ENCODE measurements at regions not wholly inside any gene's neighbourhood (a gene's known extent, or its start where the extent isn't known, plus 50 kb on each side); places are given as distances from the start of the nearest gene placed in this dataset.
A peak's percentile ranks its signal among the peaks of the same experiment; 100 is the strongest.

DNA sequence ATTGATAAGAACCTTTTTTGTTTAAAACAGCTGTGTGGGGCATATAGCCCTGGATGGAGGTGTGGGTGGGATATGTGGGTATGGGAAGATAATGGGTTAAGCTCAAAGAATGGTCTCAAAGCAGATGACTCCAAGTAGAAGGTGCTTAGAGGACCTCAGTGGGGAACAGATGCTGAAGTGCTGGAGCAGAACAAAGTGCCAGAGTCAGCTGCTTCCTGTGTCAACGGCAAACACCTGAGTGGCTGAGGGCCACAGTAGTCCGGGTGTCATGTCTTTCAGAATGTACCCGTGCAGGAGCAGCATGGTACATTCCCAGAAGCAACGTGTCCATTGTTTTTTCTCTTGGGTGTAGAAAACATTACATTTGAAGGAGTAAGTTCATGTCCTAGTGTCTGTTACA lies 210.6 kb downstream of the CCNG2 start:
- Histone ChIP-seq H3K27me3 (ENCODE audit: insufficient read depth, insufficient read length) (no peaks in the 10 kb centered on the region), H3K9ac (ENCODE audit: insufficient read length, low read depth) (no peak overlapping the region), H3K4me3 (ENCODE audit: insufficient read length, low read depth) (no peak overlapping the region), H3K4me1 (ENCODE audit: insufficient read depth, insufficient read length) (no peaks in the 10 kb centered on the region), H3K9me3 (ENCODE audit: insufficient read depth, low read length) (no peaks in the 10 kb centered on the region), H3K36me3 (ENCODE audit: insufficient read depth, insufficient read length, low read length) (no peaks in the 10 kb centered on the region)
- DNase-seq (ENCODE audit: low read depth, low spot score), result no peak
- no peak for TF ChIP-seq ZNF274 (IDR thresholded peaks at IDR 0.05; ENCODE audit: low read depth, low read length)
- TF ChIP-seq SUZ12 (IDR thresholded peaks at IDR 0.05; ENCODE audit: extremely low read depth, insufficient read depth, insufficient read length), result no peak
- TF ChIP-seq YY1 (IDR thresholded peaks at IDR 0.05; ENCODE audit: insufficient read depth, insufficient read length), result no peak

DNA sequence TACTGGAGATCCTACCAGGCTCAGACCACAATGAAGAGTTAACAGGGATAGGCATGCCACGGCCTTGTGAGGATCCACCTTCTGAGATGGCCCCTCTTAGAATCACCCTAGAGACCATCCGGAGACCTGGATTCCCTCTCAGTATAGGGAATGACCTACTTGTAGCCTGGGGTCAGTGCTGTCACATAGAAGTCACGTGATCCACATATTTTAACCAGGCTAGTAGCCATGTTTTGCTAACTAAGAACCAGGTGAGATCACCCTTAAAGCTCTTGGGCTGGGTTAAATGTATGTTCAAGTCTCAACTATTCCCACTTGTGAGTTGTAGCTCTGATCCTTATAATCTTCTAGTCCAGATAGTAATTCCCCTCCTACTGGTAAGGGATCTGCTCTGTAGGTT lies 215.4 kb downstream of the CCNG2 start:
- no peak for TF ChIP-seq YY1 (IDR thresholded peaks at IDR 0.05; ENCODE audit: insufficient read depth, insufficient read length)
- TF ChIP-seq ZNF274 (IDR thresholded peaks at IDR 0.05; ENCODE audit: low read depth, low read length), result no peak
- no peak for TF ChIP-seq SUZ12 (IDR thresholded peaks at IDR 0.05; ENCODE audit: extremely low read depth, insufficient read depth, insufficient read length)
- Histone ChIP-seq H3K36me3 (ENCODE audit: insufficient read depth, insufficient read length, low read length) (no peaks in the 10 kb centered on the region), H3K4me1 (ENCODE audit: insufficient read depth, insufficient read length) (no peaks in the 10 kb centered on the region), H3K4me3 (ENCODE audit: insufficient read length, low read depth) (no peak overlapping the region), H3K9me3 (ENCODE audit: insufficient read depth, low read length) (no peaks in the 10 kb centered on the region), H3K27me3 (ENCODE audit: insufficient read depth, insufficient read length) (no peaks in the 10 kb centered on the region), H3K9ac (ENCODE audit: insufficient read length, low read depth) (no peak overlapping the region)
- DNase-seq (ENCODE audit: low read depth, low spot score), result no peak

DNA sequence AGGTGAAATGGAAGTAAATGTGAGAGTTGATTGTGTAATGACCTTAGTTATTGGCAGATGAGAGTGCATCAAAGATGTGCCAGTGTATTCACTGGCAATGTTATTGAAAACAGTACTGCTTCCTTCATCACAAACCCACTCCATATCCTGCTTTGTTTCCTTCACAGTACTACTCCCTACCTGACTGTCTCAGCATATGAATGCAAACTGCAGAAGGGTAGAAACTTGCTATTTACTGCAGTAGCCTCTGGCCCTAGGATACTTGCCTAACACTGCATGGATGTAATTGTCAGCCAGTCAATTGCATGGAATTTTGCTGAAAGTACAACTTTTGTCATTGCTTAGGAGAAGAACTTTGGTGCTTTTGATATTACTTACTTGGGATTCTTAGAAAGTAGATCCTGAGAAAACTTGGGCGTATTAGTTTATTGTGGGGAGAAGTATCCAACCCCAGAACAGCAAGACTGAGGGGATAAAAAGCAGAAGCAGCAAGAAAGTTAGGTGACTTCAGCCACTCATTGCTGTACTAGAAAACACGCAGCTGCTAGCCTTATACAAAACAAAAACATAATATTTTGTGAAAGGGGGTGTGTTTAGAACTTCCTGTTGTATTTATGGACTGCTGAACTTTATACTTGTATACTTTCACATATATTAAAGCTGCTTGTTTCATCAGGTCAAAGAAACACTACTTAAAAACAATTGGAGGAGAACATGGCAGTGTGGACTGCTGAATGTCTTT lies 219.0 kb downstream of the CCNG2 start:
- no peak overlapping the region for H3K9ac ChIP-seq (ENCODE audit: insufficient read length, low read depth)
- no peak for TF ChIP-seq SUZ12 (IDR thresholded peaks at IDR 0.05; ENCODE audit: extremely low read depth, insufficient read depth, insufficient read length)
- no peak for TF ChIP-seq ZNF274 (IDR thresholded peaks at IDR 0.05; ENCODE audit: low read depth, low read length)
- TF ChIP-seq YY1 (IDR thresholded peaks at IDR 0.05; ENCODE audit: insufficient read depth, insufficient read length), result no peak
- no peaks in the 10 kb centered on the region for H3K27me3 ChIP-seq (ENCODE audit: insufficient read depth, insufficient read length)
- DNase-seq (ENCODE audit: low read depth, low spot score), result no peak
- no peaks in the 10 kb centered on the region for H3K36me3 ChIP-seq (ENCODE audit: insufficient read depth, insufficient read length, low read length)
- no peaks in the 10 kb centered on the region for H3K9me3 ChIP-seq (ENCODE audit: insufficient read depth, low read length)
- no peaks in the 10 kb centered on the region for H3K4me1 ChIP-seq (ENCODE audit: insufficient read depth, insufficient read length)
- no peak overlapping the region for H3K4me3 ChIP-seq (ENCODE audit: insufficient read length, low read depth)

GRCh38 chr4:77376788-77377460 lies 219.9 kb downstream of the CCNG2 start:
- DNase-seq (ENCODE audit: low read depth, low spot score), result no peak
- H3K9me3 ChIP-seq (ENCODE audit: insufficient read depth, low read length), result no peaks in the 10 kb centered on the region
- no peaks in the 10 kb centered on the region for H3K27me3 ChIP-seq (ENCODE audit: insufficient read depth, insufficient read length)
- no peak overlapping the region for H3K9ac ChIP-seq (ENCODE audit: insufficient read length, low read depth)
- no peaks in the 10 kb centered on the region for H3K4me1 ChIP-seq (ENCODE audit: insufficient read depth, insufficient read length)
- TF ChIP-seq YY1 (IDR thresholded peaks at IDR 0.05; ENCODE audit: insufficient read depth, insufficient read length) (no peak), ZNF274 (IDR thresholded peaks at IDR 0.05; ENCODE audit: low read depth, low read length) (no peak)
- H3K36me3 ChIP-seq (ENCODE audit: insufficient read depth, insufficient read length, low read length), result no peaks in the 10 kb centered on the region
- no peak overlapping the region for H3K4me3 ChIP-seq (ENCODE audit: insufficient read length, low read depth)

- Histone ChIP-seq H3K4me1 (ENCODE audit: insufficient read depth, insufficient read length) (no peaks in the 10 kb centered on the region), H3K9ac (ENCODE audit: insufficient read length, low read depth) (no peak overlapping the region), H3K36me3 (ENCODE audit: insufficient read depth, insufficient read length, low read length) (no peaks in the 10 kb centered on the region)
Observed at GRCh38 chr4:77384094-77384493, 221.5 kb upstream of the CXCL13 start.

DNA sequence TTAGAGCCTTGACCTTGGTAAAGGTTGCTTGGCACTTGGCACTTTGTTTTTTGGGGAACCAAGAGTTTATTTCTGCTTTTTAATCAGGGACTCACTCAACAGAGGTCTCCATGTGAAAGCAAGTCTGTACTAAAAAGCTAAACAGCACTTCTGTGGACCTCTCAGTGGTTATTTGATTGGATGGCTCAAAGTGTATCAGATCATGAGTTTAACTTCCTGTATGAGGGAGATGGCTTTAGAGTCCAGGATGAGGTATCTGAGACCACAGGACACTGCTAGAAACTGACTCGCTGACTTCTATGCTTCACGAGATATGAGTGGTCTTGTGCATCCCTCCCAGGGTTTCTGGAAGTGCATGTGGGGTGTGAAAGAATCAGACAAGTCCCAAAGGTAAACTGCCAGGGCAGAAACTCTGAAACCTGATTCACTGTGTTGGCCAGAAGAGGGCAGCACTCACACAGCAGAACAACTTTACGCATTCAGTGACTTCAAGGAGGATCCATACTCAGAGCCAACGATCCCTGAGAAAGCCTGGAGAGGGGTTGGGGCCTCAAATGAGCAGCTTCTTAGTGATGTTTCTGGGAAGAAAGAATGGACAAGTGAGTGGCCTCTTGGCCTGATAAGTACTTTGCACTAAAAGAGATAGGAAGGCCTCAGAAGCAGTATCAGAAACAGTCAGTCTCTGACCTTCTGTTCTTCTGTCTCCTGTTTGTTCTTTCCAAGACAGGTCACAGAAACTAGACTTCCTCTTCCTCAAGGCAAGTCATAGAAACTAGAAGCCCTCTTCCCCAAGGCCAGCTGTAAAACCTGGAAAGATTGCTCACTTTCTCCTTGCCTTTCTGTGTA lies 220.3 kb upstream of the CXCL13 start:
- H3K36me3 ChIP-seq (ENCODE audit: insufficient read depth, insufficient read length, low read length), result no peaks in the 10 kb centered on the region
- H3K4me3 ChIP-seq (ENCODE audit: insufficient read length, low read depth), result no peak overlapping the region
- H3K9ac ChIP-seq (ENCODE audit: insufficient read length, low read depth), result no peak overlapping the region
- peak; percentile 51 for DNase-seq (ENCODE audit: low read depth, low spot score)
- H3K4me1 ChIP-seq (ENCODE audit: insufficient read depth, insufficient read length), result no peaks in the 10 kb centered on the region
- TF ChIP-seq ZNF274 (IDR thresholded peaks at IDR 0.05; ENCODE audit: low read depth, low read length) (no peak), SUZ12 (IDR thresholded peaks at IDR 0.05; ENCODE audit: extremely low read depth, insufficient read depth, insufficient read length) (no peak), YY1 (IDR thresholded peaks at IDR 0.05; ENCODE audit: insufficient read depth, insufficient read length) (no peak)
- H3K27me3 ChIP-seq (ENCODE audit: insufficient read depth, insufficient read length), result no peaks in the 10 kb centered on the region
- no peaks in the 10 kb centered on the region for H3K9me3 ChIP-seq (ENCODE audit: insufficient read depth, low read length)

More at GRCh38 chr4:77384094-77384493, 221.5 kb upstream of the CXCL13 start:
- Histone ChIP-seq H3K9me3 (ENCODE audit: insufficient read depth, low read length) (no peaks in the 10 kb centered on the region), H3K27me3 (ENCODE audit: insufficient read depth, insufficient read length) (no peaks in the 10 kb centered on the region), H3K4me3 (ENCODE audit: insufficient read length, low read depth) (no peak overlapping the region)
- no peak for TF ChIP-seq ZNF274 (IDR thresholded peaks at IDR 0.05; ENCODE audit: low read depth, low read length)
- no peak for TF ChIP-seq SUZ12 (IDR thresholded peaks at IDR 0.05; ENCODE audit: extremely low read depth, insufficient read depth, insufficient read length)
- no peak for TF ChIP-seq YY1 (IDR thresholded peaks at IDR 0.05; ENCODE audit: insufficient read depth, insufficient read length)
- DNase-seq (ENCODE audit: low read depth, low spot score), result no peak

DNA sequence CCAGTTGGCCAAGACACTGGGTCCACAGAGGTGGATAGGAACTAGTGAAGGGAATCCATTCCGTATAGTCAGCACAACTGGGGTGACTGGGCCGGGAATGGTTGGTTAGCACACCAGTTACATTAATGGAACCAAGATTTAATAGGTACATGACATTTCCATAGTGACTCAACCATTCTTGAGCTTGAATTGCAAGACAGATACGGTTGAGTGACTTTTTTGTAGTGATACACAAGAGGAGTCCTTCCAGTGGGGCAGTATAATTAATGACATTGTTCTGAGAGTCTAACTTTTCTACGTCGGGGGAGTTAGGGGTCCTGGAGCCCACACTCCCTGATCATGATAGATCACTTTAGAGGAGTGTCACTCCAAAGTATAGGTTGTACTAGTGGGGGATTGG lies 211.6 kb upstream of the CXCL13 start:
- H3K4me1 ChIP-seq (ENCODE audit: insufficient read depth, insufficient read length), result no peaks in the 10 kb centered on the region
- H3K27me3 ChIP-seq (ENCODE audit: insufficient read depth, insufficient read length), result no peaks in the 10 kb centered on the region
- no peak overlapping the region for H3K4me3 ChIP-seq (ENCODE audit: insufficient read length, low read depth)
- no peak overlapping the region for H3K9ac ChIP-seq (ENCODE audit: insufficient read length, low read depth)
- no peaks in the 10 kb centered on the region for H3K9me3 ChIP-seq (ENCODE audit: insufficient read depth, low read length)
- TF ChIP-seq YY1 (IDR thresholded peaks at IDR 0.05; ENCODE audit: insufficient read depth, insufficient read length), result no peak
- H3K36me3 ChIP-seq (ENCODE audit: insufficient read depth, insufficient read length, low read length), result no peaks in the 10 kb centered on the region
- no peak for DNase-seq (ENCODE audit: low read depth, low spot score)
